DMS79 treated with DMSO at 0.1 percent for 48 hours (cell line): ENCODE measurements at regions not wholly inside any gene's neighbourhood (a gene's known extent, or its start where the extent isn't known, plus 50 kb on each side); places are given as distances from the start of the nearest gene placed in this dataset.

Experiments
- DNase-seq: peaks from one replicate; lab custom pipeline; 2025; lab: John Stamatoyannopoulos, UW

DNA sequence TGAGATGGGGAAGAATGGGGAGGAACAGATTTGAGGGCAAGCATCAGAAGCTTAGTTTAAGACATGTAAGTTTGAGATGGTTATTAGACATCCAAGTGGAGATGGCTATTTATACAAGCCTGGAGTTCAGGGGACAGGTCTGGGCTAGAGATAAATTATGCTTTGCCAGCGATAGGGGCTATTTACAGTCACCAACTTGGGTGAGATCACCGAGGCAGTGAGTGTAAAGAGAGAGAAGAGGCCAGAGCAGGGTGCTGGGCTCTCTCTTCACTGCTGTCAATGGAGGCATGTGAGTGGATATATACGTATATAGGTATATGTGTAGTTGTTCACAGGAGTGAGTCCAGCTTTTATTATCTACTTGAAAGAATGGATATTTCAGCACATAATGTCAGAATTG, 81.0 kb downstream of the QPCT start:
- no peak for DNase-seq

DNA sequence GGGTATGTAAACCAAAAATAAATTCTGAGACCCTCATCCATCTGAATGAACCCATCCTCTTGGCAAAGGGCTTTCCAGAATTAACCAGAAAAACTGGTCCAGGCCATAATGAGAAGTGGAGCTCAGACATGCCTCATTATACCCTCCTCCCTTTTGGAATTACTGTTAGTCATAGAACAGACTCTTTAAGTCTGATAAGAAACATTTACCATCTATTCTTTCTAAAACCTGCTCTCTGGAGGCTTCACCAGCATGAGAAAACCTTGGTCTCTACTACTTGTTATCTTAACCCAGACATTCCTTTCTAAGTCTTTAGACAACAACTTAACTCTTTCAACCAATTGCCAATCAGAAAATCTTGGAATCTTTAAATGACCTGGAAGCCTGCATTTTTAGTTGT, 82.8 kb downstream of the QPCT start:
- no peak for DNase-seq

- DNase-seq: no peak
These were observed 91.9 kb downstream of the QPCT start for GRCh38 chr2:37436323-37436722.

DNA sequence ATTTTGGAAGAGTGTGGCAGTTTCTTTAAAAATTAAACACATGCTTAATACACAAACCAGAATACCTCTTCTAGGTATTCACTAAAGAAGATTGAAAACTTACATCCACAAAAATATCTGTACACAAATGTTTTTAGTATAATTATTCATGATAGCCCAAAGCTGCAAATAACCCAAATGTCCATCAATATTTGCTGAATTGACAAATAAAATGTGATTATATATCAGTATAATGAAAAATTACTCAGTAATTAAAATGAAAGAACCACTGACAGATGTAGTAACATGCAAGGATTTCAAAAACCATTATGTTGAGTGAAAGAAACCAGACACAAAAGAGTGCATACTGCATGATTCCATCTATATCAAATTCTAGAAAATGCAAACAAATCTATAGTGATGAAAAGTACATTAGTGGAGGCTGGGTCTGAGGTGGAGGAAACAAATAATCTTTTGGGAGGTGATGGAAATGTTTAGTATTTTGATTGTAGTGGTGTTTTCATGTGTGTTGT, 94.8 kb downstream of the QPCT start:
- no peak for DNase-seq

DNA sequence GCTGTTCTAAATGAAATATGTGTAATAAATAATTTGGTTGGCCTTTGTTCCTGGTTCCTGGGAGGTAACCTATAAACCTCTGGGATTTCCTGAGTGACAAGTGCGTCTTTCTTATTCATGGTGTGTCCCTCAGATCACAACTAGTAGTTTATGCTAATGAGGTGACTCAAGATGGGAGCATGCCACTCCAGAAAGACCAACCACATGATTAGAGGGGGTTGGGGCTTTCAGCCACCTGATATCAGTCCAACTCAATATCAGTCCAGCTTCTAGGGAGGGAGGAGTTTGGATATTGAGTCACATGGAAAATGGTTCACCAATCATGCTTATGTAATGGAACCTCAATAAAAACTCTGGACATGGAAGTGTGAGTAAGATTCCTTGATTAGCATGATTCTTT, 96.6 kb downstream of the QPCT start:
- DNase-seq: no peak

DNA sequence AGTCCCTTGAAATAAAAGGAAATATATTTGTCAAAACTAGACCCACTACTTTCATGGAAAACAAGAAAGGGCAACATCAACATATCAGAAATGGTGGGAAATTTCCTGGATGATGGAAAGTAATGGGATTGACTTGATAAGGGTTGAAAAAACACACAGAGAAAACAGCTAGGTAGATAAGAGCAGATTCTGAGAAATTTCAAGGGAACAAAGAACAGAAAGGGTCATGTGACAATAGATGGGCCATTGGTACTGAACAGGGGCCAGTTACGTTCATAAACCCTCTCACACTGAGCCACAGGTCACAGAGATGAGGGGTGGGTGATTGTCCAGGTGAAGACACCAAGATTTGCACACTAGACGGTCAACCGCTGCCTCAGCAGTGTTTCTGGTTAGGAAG, 98.7 kb downstream of the QPCT start:
- DNase-seq: no peak

- no peak for DNase-seq
These were observed 103.0 kb downstream of the QPCT start for GRCh38 chr2:37447446-37447845.

GRCh38 chr2:37448342-37449120, 104.1 kb downstream of the QPCT start:
- DNase-seq: no peak

- DNase-seq: peak; percentile 35
These were observed 105.4 kb downstream of the QPCT start for GRCh38 chr2:37449761-37450296.

- DNase-seq: no peak
These were observed 108.6 kb downstream of the QPCT start for GRCh38 chr2:37453027-37453426.

DNA sequence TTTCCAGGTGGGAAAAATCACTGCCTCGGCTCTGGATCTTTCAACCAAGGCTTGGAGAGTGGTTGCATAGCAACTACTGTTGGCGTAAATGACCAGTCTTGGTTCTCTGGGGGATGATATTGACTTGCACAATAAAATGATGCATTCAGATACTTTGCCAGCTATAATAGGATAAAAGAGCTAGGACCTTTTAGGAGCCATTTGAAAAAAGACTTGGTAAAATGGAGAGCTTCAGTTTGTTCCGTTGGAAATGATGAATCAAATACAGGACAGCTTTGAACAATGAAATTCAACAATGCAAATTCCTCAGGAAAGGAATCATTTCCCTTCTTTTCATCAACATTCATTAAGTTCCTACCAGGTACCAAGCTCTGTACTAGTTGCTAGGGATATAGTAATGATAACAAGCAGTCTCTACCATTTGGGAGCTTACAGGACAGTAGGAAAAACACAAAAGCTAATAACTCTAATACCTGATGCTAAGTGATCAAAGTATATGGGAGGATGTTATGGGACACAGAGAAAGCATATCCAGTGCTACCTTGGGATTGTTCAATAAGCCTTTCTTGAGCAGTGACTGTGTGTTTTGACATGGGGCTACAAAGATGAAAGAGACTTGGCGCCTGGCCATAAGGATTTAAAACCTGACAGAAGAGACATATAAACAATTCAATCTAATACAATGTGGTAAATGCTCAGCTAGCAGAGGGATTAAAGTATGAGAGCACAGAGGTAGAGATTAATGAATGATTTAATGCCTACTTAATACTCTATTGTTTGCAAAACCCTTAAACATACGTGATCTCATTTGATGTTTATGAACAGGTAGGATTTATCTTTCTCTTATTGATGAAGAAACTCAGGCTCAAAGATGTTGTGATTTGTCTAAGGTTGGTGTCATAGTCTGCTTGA, 110.7 kb downstream of the QPCT start:
- DNase-seq: peak; percentile 22

- no peak for DNase-seq
These were observed 112.0 kb downstream of the QPCT start for GRCh38 chr2:37456479-37456878.

DNA sequence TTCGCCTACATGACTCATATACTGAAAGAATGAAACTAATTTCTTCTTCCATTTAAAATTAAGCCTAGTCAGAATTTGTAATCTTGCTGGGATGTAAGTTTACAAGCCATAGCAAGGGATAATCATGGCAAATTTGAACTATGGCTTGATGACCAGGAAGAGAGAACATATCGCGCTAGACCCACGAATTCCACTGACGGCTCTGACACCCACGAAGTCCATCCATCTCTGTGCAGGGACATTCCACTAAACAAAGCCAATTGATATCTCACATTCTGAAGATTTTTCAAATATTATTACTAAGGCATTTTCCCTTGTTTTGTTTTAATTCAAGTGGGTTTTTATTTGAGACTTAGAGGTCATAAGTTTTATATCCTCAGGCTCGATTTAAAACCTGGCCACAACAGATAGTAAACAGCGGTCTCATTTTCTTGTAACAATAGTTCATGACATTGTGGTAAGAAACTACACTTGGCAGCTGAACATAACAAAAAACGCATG, 113.0 kb downstream of the QPCT start:
- DNase-seq: no peak

DNA sequence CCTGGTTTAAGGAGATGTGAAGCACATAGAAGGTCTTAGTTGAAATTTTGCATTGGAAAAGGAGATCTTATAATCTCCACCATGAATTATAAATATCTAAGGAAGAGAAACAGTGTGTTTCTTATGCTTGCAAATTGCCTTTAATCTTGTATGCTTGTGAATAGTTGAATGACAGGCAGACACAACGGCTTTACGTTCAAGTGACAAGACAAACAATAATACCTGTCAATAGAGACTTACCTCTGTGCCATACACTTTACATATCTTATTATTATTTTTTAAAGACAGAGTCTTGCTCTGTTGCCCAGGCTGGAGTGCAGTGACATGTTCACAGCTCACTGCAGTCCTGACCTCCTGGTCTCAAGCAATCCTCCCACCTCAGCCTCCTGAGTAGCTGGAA, 113.7 kb downstream of the QPCT start:
- DNase-seq: no peak

DNA sequence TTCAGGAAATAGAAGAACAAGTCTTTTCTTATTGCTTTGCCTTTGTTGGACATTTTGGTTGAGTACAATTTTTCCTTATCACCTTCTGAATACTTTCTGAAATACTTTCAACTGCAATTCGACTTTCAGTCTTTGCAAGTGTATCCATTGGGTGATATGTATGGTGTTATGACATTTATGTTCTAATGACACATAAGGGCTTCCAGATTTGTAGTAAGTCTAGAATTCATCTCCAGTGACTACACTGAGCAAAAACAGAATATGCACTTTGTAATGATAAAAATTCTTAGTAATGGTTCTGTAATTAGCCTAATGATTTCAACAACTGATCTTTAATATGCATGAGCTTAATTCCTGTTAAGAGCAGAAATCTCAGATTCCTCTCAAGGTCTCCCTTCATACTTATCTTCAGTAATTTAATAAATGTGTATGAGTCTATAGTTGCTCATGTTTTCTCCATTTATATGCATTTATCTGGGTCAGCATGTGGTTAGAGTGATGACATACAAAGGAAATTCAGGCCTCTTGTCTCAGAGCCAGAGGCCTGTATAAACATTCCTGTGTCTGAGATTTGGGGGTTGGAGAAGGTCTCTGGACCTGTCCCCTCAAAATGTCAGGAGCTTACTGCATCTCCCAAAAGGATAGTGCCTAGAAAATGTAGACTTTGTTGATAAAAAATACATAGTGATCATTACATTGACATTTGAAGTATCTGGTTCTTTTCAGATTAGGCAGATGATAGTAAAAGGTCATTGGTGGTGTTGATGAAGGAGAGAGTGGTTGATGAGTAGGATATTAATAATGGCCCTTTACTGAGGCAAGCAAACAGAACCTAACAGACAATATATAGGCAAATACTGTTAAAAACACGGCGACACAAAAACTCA, 114.9 kb downstream of the QPCT start:
- DNase-seq: no peak

DNA sequence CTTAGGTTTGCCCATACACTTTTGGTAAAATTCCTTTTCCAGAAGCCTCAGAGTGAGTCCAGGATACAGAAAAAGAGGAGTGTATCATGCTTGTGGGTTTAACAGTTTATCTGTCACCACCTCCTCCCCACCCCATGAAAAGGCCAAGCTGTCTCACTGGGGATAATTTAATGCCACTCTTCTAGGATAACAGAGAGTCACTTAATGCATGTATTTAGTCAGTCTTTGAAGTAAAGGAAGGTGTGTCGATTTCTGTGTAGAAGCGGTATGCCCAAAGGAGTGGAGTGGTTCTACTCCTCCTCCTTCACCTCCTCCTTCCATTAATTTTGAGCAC, 116.4 kb downstream of the QPCT start:
- no peak for DNase-seq

DNA sequence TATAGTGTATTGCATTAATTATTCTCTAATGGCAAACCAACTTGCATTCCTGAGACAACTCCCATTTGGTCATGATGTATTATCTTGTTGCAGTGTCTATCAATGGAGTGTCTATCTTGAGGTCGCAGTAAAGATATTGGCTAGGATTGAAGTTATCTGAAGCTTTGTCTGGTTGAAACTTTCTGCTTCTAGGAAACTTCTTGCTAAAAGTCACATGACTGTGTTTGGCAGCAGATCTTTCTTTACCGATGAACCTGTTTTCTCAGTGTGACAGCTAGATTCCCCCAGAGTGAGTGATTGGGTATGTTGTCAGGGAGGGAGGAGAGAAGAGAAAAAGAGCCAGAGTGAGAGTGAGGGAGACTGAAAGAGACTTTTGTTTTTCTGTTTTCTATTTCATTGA, 119.6 kb downstream of the QPCT start:
- no peak for DNase-seq

- DNase-seq: no peak
These were observed 122.2 kb downstream of the QPCT start for GRCh38 chr2:37466533-37467222.

- no peak for DNase-seq
These were observed 123.7 kb downstream of the QPCT start for GRCh38 chr2:37468170-37468569.

- no peak for DNase-seq
These were observed 124.7 kb downstream of the QPCT start for GRCh38 chr2:37469126-37469525.

DNA sequence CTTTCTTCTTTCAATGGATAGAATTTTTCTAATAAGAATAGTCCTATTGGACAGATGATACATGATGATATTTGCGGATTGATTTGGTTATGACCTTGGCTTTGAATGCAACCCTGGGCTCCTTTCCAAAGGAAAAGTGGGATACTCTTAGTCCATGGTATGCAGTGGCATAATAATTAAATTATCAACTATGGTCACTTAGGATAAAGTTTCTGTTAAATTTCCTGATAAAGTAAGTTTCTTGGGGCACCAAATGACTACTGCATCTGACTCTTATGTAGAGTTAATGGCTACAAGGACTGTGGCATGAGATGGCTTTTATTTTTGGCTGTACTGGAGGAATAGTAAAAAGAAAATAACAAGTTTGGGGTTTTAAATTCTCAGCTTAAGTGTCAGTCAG, 126.7 kb downstream of the QPCT start:
- no peak for DNase-seq
